ENCODE measurements at regions not wholly inside any gene's neighbourhood (a gene's known extent, or its start where the extent isn't known, plus 50 kb on each side); places are given as distances from the start of the nearest gene placed in this dataset.

DNA sequence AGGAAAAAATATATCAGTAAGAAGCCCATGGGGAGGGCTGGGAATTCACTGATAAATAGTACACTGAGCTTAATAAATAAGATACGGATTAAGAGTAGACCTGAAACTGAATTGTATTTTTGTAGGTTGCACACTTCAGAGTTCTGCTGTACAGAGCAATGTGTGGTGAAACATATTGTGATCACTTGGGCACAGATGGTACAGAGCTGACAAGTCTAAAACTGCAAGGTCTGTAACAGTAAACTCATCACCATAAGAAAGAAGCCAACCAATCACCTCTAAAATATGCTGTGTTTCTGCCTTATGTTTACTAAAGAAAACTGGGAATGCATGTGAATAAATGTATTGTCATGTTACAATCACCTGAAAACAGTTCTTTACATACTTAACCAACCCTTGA lies 360.7 kb downstream of the MRPL39 start:
- TF ChIP-seq POLR2AphosphoS5 (IDR thresholded peaks at IDR 0.05): no peak
- TF ChIP-seq CTCF (IDR thresholded peaks at IDR 0.05): no peak
- no peak for TF ChIP-seq POLR2A (IDR thresholded peaks at IDR 0.05)
- TF ChIP-seq EP300 (IDR thresholded peaks at IDR 0.05; ENCODE audit: low read depth): no peak

Data from transverse colon (tissue), 4 donors.